ENCODE measurements at regions not wholly inside any gene's neighbourhood (a gene's known extent, or its start where the extent isn't known, plus 50 kb on each side); places are given as distances from the start of the nearest gene placed in this dataset.
"Not testable (repeated sequence)": the region's sequence is repeated elsewhere in the genome, so short reads cannot be mapped to it uniquely, and the experiment has no call there.

GRCh38 chr1:47522935-47523834 lies 85.3 kb downstream of the FOXD2 start:
- DNase-seq (ENCODE audit: low read depth in 4 of 4, low spot score in 1 of 4): no peak

DNA sequence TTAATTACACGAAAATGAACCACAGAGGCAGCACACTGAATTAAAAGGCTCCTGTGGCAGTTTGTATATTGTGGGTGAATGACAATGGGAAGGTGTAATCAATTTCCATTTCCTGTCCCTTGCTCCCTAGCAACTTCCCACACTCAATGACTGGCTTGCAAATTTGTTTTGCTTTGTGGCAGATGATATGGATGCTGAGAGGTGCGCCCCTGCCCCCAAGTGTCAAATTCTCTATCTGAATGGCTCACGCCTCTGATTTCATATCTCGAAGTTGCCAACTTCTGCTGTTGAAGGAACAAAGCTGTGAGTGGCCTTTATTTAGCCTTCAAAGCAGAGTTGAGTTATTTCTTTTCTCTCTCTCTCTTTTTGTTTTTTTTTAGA lies 86.0 kb downstream of the FOXD2 start:
- DNase-seq (ENCODE audit: low read depth in 4 of 4, low spot score in 1 of 4): no peak

DNA sequence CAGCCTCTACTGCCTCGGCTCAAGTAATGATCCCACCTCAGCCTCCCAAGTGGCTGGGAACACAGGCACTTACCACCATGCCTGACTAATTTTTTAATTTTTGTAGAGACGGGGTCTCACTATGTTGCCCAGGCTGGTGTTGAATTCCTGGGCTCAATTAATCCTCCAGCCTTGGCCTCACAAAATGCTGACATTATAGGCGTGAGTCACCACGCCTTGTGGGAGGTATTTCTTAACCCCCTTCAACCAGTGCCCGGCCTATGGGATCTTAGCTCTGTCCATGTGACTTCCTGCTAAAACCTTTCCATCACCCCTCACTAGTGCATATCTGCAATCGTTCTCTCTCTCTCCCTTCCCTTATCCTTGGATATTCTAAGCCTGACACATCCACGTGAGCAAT lies 86.4 kb downstream of the FOXD2 start:
- no peak for DNase-seq (ENCODE audit: low read depth in 4 of 4, low spot score in 1 of 4)

- DNase-seq (ENCODE audit: low read depth in 4 of 4, low spot score in 1 of 4): no peak
Measured at GRCh38 chr1:47527653-47528272, 89.9 kb downstream of the FOXD2 start.

DNA sequence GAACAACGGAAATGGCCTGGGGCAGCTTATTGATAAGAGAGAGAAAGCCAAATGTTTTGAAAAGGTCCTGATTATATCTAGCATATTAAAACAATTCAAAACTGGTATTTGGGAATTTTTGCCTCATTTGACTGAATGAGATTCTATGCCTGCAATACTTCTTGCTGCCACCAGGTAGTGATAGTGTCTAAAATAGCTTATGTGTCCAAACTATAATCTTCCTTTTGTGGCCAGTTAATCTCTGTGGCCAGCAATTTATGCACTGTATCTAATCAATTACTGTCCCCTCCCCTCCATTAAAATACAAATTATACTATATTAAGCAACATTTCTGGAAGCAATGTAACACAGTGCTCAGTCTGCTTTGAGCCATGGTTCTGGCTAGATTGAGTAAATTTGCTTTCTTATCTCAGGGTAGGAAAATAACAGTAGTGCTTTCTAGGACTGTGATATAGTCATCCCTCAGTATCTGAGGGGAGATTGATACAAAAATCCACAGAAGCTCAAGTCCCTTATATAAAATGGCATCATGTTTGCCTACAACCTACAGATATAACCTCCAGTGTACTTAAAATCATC lies 91.8 kb downstream of the FOXD2 start:
- no peak for DNase-seq (ENCODE audit: low read depth in 4 of 4, low spot score in 1 of 4)

GRCh38 chr1:47532921-47533792 lies 95.3 kb downstream of the FOXD2 start:
- DNase-seq (ENCODE audit: low read depth in 4 of 4, low spot score in 1 of 4): no peak

GRCh38 chr1:47533793-47534328 lies 96.0 kb downstream of the FOXD2 start:
- no peak for DNase-seq (ENCODE audit: low read depth in 4 of 4, low spot score in 1 of 4)

DNA sequence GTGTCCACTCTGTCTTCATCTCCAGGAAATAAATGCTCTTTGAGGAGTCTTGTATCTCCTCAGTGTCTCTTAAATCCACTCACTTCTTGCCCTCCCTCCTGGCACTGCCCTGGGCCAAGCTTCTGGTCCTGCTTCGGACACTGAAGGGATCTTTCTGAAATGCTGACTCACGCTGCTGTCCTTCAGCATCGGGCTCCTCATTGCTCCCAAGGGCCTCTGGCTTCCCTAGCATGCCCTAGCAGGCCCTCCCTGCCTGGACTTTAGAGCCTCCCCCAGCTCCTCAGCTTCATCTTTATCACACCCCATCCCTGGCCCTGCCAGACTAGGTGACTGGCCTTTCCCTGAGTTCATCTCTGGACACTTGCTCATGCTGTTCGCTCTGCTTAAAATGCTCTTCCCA lies 96.6 kb downstream of the FOXD2 start:
- DNase-seq (ENCODE audit: low read depth in 4 of 4, low spot score in 1 of 4): no peak

- no peak for DNase-seq (ENCODE audit: low read depth in 4 of 4, low spot score in 1 of 4)
Measured at GRCh38 chr1:47536646-47537118, 98.8 kb downstream of the FOXD2 start.

DNA sequence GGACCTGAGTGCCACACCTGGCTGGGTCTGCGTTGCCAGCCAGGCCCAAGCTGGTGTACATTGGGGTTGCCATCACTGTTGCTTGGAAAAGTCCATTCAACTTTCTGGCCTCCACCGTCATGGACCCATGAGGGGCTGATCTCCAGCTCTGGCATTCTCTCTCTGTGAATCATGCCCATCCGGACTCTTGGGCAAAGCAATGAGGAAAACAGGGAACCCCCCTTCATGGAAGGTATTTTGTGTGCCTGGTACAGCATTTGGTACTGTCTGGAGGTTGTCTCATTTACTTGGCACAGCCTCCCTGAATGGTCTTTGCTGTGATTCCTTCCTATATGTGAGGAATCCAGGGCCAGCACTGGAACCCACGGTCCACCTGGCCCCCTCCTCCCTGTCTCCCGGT lies 99.4 kb downstream of the FOXD2 start:
- no peak for DNase-seq (ENCODE audit: low read depth in 4 of 4, low spot score in 1 of 4)

GRCh38 chr1:47537966-47538365 lies 100.1 kb downstream of the FOXD2 start:
- no peak for DNase-seq (ENCODE audit: low read depth in 4 of 4, low spot score in 1 of 4)

GRCh38 chr1:47538530-47538929 lies 100.7 kb downstream of the FOXD2 start:
- not testable (repeated sequence) for DNase-seq (ENCODE audit: low read depth in 4 of 4, low spot score in 1 of 4)

- DNase-seq (ENCODE audit: low read depth in 4 of 4, low spot score in 1 of 4): not testable (repeated sequence)
Measured at GRCh38 chr1:47541705-47542104, 103.9 kb downstream of the FOXD2 start.

DNA sequence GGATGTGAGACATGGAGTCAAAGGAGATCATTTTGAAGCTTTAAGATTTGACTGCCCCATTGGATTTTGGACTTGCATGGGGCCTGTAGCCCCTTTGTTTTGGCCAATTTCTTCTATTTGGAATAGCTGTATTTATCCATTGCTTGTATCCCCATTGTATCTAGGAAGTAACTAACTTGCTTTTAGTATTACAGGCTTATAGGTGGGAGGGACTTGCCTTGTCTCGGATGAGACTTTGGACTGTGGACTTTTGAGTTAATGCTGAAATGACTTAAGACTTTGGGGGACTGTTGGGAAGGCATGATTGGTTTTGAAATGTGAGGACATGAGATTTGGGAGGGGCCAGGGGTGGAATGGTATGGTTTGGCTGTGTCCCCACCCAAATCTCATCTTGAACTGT lies 105.2 kb downstream of the FOXD2 start:
- DNase-seq (ENCODE audit: low read depth in 4 of 4, low spot score in 1 of 4): not testable (repeated sequence)

- no peak for DNase-seq (ENCODE audit: low read depth in 4 of 4, low spot score in 1 of 4)
Measured at GRCh38 chr1:47545912-47546483, 108.2 kb downstream of the FOXD2 start.

DNA sequence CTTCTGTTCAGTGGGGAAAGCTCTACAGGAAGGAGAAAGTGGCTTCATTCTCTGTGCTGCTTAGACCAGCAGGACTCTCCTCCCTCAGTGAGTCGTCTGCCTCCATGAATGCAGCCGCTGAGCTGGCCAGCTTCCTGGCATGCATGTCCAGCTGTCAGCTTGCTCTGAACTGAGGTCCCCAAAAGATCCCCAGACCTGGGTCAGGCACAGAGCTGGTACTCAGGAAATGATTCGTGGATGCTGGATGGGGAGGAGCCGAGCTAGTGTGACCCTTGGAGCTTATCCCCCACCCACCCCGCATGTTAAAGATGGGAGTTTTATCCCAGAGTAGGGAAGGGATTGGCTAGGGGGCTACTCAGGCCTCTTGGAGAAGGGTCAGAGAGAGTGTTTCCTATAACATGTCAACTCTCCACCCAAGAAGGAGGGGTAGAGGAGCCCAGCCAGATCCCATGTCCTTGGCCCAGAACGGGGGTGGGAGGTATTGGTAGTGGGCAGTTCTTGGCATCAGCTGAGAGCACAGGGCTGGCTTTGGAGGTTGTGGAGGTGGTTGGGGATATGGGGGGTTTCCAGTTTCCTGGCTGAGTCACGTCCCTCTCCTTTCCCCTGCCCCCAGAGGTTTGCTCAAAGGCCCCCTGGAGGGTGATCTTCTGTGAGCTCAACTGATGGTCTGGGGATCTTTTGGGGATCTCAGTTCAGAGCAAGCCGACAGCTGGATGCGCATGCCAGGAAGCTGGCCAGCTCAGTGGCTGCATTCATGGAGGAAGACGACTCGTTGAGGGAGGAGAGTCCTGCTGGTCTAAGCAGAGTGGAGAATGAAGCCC lies 110.1 kb downstream of the FOXD2 start:
- no peak for DNase-seq (ENCODE audit: low read depth in 4 of 4, low spot score in 1 of 4)

- no peak for DNase-seq (ENCODE audit: low read depth in 4 of 4, low spot score in 1 of 4)
Measured at GRCh38 chr1:47548637-47549036, 110.8 kb downstream of the FOXD2 start.

GRCh38 chr1:47549532-47549931 lies 111.7 kb downstream of the FOXD2 start:
- DNase-seq (ENCODE audit: low read depth in 4 of 4, low spot score in 1 of 4): no peak

DNA sequence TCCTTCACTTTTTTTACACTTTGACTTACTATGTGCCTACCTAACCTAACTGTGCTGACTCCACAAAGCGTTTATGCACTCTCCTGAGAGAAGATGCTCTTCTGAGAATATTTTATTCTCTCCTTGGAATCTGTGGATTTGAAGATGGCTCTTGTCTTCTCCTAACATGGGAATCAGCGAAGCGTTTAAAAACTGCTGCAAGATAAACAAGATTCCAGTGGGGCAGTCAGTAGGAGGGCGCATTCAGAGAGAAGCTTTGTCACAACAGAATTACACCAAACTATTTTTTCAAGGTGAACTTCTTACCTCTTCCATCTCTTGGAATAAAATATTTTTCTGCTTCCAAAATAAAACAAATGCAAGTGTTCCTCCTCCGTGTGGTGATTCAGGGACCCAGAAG lies 113.1 kb downstream of the FOXD2 start:
- no peak for DNase-seq (ENCODE audit: low read depth in 4 of 4, low spot score in 1 of 4)

All from stimulated activated CD4-positive, alpha-beta T cell treated with anti-CD3 and anti-CD28 coated beads, Interleukin-1b, Interleukin-23, amount 100 ng/mL, for 24 hours (primary cell).